HG02943 (cell line): ENCODE measurements at regions not wholly inside any gene's neighbourhood (a gene's known extent, or its start where the extent isn't known, plus 50 kb on each side); places are given as distances from the start of the nearest gene placed in this dataset.
"Not testable (repeated sequence)": the region's sequence is repeated elsewhere in the genome, so short reads cannot be mapped to it uniquely, and the experiment has no call there.

Experiments used
- ATAC-seq: cut with Tn5 transposase; IDR thresholded peaks from one replicate; pipeline ENCODE4 v1.9.1; 2021; ENCODE audit warnings: mild to moderate bottlenecking, low read depth, moderate library complexity; ENCODE audit not compliant: unreplicated experiment

DNA sequence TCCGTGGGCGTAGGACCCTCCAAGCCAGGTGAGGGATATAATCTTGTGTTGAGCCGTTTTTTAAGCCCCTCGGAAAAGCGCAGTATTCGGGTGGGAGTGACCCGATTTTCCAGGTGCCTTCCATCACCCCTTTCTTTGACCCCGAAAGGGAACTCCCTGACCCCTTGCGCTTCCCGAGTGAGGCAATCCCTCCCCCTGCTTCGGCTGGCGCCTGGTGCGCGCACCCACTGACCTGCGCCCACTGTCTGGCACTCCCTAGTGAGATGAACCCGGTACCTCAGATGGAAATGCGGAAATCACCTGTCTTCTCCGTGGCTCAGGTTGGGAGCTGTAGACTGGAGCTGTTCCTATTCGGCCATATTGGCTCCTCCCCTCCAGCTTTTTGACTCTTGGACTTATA is 1365.0 kb downstream of the GRIK2 start:
- not testable (repeated sequence) for ATAC-seq

DNA sequence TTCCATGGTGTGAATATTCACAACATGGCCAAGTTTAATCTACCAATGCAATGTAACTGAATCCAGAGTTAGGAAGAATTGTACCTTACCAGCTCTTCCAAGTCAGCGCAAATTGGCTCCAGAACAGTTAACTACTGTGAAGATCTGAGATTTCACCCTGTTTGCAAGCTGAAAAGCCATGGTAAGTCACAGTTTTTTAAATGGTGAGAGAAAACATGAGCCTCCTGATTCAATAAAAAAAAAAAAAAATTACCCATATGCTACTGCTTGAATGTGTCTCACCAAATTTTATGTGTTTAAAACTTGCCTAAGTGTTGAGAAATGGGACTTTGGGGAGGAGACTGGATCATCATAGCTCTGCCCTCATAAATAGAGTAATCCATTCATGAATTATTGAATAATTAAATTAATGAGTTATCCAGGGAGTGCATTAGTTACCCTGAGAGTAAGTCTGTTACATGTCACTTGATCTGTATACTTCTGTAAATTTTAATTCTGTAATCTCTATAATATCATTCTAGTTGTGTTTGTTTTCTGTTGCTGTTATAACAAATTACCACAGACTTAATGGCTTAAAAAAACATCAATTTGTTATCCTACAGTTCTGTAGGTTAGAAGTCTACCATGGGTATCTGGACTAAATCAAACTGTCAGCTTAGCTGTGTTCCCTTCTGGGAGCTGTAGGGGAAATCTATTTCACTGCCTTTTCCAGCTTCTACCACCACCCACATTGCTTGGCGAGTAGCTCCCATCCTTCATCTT is 1355.9 kb downstream of the GRIK2 start:
- ATAC-seq = no peak

DNA sequence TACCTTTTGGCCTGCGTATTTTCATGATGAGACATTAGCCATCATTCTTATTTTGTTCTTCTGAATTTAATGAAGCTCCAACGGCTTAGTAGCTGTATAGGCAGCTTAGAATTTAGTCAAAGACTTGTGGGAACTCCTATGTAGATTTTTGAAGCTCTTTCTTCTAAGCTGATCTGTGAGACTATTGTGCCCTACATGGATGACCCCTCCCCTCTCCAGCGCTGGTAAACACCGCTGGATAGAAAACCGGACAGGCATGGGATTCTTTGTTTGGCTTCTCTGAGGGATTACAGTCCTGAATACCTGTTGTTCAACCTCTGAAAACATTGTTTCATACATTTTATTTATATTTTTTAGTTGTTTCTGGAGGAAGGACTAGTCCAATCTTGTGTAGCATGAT is 1353.4 kb downstream of the GRIK2 start:
- no peak for ATAC-seq

DNA sequence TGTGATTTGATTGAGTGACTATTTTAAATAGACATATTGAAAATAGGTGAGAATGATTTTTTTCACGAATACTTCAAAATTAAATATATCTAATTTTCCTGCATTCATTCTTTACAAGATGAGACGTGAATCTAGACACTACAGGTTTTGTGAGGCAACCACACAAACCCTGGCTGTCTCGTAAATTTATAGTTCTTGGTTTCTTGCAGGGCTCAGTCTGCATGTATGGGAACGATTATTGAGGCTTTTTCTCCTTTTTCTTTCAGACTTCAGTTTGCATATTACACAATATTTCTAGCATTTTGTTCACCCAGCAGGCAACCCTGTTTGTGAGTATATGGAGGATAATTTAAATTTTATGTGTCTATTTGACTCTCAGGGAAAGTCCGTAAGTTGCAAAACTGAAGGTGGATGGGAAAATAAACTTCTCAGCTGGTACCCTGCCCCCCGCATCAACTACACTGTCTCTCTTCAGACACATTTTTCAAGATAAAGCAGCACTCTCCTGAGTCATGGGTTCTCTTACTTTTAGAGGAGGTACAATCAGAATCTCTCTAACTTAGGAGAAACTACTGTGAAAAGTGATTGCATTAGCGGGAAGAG is 1349.3 kb downstream of the GRIK2 start:
- no peak for ATAC-seq

DNA sequence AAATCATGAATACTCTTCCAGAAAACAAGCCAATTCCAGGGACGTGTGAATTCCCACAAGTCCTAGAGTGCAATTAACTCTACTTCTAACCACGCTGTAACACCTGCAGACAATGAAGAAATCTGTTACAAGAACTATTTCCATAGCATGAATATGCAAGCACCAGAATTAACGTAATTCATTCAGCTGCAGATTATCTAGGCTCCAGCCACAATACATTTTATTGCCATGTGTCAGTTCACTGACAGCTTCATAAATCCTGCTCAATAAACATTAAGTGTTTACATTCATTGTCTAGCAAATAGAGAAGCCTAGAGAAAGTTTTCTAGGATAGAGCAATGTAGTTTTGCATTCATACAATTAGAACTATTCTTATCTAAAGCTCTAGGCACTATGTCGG is 1348.5 kb downstream of the GRIK2 start:
- ATAC-seq = no peak

DNA sequence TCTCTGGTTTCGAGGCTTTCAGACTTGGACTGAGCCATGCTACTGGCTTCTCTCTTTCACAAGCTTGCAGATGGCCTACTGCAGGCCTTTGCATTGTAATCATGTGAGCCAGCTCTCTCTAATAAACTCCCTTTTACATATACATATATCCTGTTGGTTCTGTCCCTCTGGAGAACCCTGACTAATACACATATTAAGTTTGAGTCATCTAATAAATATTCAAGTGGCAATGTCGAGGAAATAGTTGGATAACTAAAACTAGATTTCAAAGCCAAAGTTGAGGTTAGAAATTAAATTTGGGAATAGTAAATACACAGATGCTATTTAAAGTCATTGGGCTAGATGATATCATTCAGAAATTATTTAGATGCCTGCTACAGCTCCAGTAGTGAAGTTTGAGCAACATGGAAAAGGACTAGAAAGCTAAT is 1343.4 kb downstream of the GRIK2 start:
- no peak for ATAC-seq

DNA sequence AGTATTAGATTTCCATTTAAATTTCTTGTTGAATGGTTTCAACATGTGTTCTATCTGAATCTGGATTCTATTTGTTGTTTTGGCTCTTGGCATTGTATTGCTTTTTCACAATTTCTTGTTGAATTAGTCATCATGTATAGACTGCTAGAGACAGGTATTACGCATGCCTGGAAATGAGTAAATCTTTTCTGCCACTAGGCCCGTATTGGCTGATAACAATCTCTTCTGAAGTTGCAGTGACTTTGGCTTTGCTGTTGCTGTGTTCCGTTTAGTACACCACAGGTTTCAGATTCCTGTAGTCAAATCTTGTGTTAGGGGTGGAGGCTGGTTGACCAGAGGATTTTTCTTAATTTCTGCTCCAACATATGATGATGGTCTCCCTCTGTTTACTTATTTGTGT is 1339.4 kb downstream of the GRIK2 start:
- no peak for ATAC-seq

DNA sequence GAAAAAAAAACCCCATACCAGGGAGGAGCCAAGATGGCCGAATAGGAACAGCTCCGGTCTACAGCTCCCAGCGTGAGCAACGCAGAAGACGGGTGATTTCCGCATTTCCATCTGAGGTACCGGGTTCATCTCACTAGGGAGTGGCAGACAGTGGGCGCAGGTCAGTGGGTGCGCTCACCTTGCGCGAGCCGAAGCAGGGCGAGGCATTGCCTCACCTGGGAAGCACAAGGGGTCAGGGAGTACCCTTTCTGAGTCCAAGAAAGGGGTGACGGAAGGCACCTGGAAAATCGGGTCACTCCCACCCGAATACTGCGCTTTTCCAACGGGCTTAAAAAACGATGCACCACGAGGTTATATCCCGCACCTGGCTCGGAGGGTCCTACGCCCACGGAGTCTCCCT is 1328.6 kb downstream of the GRIK2 start:
- ATAC-seq = not testable (repeated sequence)

DNA sequence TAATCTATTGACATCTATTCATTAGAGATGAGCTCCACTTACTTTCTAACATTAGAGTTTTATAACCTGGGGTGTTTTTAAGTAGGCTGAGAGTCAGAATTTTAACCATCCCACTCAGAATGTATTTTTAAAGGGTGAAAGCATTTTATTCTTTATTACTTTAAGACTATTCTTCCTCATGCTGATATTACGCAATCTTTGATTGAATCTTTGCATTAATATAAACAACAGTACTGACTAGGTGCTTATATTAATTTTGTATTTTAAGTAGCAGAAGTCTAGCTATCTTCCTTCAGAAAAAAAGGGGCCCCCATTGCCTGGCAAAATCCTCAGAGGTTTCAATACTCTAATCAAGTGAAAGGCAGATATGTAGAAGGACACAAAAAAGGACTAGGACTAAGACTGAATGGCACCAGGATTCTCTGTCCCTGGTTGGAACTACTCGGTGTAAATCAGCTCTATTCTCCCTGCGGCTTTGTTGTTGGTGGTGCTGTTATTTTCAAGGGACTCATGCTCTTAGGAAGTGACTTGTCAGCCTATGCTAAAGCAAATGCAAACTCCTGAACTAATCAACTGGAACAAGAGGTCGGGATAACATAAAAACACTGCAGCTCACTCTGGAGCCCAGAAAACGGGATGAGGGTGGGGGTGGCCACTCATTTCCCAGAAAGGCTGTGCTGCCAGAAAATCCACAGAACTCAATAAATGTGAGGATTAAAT is 1324.4 kb downstream of the GRIK2 start:
- ATAC-seq = no peak

DNA sequence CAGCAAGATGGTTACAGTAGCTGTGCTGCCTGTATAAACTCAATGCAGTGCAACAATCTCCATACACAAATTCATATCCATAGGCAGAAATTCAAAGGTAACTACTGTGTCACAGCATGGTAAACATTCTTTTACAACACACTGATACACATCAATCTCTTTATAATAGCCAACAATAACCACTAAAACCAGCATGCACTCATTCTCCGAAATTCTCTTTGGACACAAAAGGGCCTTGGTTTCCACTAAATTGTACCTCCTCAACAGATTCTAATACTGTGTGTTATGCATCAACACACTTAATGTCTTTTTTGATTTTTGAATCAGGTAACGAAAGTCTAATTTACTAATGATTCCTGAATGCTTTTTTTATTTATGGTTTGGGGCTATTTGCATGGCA is 1323.7 kb downstream of the GRIK2 start:
- no peak for ATAC-seq

DNA sequence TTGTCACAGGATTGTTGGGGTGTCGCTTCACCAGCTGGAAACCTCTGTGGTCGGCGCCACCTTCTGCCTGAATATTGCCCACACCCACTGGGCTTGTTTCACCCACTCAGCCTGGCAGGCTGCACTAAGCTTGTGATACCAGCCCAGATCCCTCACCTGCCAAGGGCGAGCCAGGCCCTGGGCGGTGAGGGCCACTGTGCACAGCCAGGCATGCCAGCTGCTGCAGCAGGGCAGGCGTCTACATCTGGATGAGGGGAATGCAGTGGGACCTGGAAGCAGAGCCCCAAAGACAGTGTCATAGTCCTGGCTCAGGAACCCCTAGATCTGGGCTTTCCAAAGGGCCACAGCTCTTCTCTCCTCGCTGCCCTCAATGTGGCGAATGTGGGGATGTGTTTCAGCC is 1307.5 kb downstream of the GRIK2 start:
- ATAC-seq = no peak

DNA sequence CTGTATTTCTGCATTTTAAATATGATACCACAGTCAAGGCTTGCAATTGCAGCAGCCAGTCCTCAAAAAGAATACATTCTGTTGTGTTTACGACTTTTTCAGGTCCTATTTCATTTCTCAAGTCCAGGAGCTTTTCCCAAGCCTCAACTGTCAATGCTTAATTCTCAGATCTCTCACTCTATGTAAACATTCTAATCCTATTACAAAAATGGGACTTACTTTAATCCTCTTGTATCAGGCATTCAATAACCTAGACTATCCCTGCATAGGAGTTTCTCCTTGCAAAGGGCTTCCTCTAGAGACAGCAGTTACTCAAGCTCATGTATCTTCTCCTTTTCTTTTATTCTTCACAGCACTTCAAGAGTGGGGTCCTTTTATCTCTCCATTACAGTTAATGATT is 1293.0 kb downstream of the GRIK2 start:
- ATAC-seq = no peak

DNA sequence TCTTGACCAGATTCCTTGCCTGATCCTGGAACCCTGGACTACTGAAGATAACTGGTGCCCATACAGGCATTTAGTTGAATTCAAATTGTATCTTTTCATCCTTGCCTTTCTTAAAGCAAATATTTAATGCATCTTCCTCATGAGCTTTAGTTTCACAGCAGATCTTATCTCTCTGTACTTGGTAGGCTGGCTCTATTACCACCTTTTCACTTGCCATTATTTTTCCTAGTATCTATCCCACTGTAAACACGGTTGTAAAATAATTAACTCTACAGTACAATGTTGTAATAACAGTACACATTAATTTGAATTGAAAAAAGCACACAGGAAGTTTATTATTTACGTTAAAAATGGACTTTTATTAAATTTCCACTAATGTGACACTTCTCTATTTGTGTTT is 1286.9 kb downstream of the GRIK2 start:
- ATAC-seq = no peak

DNA sequence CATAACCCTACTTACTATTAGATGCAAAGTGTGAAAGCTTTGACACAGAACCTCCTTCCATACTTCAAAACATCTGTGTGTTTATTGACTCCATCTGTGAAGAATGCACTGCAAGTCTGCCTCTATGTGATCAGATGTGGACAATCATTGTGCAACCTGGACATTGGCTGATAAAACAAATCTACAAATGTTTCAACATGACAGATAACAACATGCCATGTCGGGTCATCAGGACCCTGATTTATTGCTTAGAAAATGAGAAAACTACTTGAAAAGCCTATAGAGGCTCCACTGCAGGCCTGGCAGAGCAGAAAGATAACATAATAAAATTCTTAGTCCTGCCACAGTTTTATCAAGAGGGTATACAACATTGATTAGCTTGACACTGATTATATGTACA is 1286.4 kb downstream of the GRIK2 start:
- no peak for ATAC-seq

DNA sequence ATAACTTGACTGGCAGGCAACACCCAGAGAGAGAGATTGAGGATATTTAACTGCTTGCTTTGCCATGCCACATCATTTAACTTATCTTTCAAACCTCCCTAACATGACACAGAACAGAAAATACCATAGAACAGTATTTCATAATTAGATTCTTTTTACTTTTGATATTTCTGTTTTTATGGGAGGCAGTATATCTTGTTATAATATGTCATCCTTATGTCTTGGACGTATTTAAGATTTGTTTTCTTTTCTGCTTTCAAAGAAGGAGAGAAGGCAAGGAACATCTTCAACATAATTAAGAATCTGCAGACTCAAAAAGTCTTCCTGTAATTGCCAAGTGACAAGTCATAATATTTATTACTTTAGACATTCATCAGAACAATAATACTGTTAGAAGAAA is 1283.7 kb downstream of the GRIK2 start:
- no peak for ATAC-seq

DNA sequence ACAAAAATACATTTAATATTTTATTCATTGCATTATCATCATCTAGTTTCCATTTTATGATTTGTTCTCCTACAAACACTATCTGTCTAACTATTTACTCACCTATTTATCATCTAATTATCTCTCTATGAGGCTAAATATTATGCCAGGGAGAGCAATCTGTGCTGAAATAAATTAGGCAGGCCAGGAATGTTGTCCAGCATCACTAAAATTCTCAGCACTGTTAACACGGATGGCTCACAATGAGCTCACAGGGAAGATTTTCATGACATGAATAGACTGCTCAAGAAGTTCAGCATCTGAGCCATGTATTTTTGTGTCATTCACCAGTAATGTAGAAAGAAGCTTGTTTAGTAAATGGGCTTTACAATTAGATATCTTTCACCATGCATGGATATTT is 1277.2 kb downstream of the GRIK2 start:
- ATAC-seq = no peak

DNA sequence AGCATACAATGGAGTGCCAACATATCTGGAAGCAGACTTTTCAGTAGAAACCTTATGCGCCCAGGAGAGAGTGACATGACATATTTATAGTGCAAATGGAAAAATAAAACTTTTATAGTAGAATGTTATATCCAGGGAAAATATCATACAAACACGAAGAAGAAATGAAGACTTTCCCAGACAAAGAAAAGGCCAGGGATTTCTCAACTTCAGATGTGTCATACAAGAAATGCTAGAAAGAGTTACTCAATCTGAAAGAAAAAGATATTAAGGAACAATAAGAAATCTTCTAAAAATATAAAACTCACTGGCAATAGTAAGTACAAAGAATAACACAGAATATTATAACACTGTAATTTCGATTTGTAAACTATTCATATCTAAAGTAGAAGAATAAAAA is 1269.3 kb downstream of the GRIK2 start:
- ATAC-seq = no peak

DNA sequence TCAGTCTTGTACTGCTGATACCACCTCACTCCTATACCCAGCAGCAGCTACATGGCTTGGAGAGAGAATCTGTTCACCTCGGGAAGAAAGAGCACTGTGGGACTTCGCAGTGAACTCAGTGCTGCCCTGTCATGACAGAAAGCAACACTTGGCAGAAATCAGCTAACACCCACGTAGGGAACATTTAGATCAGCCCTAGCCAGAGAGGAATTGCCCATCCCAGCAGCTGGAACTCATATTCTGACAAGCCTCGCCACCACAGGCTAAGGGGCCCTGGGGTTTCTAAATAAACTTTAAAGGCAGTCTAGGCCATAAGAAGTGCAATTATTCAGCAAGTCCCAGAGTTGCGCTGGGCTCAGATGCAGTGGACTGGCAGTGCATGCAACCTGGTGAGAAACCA is 1266.8 kb downstream of the GRIK2 start:
- ATAC-seq = no peak

DNA sequence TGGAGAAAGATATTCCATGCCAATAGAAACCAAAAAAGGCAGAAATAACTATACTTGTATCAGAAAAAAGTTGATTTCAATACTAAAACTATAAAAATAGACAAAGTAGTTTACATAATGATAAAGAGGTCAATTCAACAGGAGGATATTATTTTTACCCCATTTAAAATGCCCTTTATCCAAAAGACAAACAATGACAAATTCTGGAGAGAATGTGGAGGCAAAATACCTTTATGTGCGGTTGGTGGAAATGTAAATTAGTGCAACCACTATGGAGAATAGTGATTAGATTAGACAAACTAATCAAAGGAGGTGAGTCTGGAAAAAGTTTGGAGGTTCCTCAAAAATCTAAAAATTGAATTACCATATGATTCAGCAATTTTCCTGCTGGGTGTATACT is 1262.3 kb downstream of the GRIK2 start:
- no peak for ATAC-seq

DNA sequence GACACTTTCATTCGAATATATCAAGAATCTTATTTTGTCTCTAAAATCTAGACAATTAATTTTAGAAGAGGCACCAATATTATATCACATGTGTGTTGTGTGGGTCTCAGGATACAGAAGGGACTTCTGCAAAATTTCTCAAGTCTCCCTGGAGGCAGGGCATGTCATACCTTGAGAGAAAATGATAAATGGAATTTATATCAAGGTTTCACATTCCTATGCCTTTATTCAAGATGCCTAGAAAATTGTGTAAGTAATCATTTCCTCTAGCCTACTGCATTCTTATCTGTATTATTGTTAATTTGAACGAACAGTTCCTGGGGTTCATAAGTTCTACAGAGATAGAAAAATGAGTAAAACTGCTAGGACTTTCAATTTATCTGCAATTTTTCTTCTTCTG is 1247.9 kb downstream of the GRIK2 start:
- no peak for ATAC-seq

DNA sequence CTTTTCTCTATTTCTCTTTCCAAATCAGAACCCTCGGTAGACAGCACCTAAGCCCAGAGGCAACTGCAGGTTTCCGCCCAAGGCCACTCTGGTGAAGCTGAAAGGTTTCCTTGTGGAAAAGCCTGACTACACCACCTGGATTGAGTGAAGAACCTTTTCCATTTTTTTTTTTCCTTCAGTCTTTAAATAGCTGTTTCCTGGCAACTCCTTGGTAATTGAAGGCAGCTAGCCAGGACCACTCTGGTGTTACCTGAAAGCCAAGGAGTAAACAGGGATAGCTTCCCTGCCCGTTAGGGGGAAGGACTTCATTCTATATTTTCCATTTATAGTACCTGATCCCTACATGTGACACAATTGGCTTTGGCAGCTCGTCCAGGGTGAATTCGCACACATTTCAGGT is 1238.4 kb downstream of the GRIK2 start:
- no peak for ATAC-seq

DNA sequence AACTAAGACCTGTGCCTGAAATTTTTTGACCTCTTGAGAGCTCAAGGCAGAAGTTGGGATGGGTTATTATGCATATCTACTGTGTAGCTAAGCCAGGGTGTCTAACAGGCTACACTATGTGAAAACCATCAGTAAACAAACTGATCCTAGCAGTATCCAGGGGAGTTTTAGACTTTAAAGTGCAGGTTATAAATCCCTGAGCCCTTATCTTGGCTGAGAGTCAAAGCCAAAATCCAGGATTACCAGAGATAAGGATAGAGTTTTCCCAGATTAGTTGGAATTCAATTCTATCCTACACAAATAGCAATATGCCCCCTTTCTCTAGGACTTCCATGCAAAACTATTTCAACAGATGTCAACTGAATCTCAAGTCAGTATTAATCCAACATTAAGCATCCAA is 1229.7 kb downstream of the GRIK2 start:
- ATAC-seq = no peak
